HepG2 (cell line): ENCODE measurements at regions not wholly inside any gene's neighbourhood (a gene's known extent, or its start where the extent isn't known, plus 50 kb on each side); places are given as distances from the start of the nearest gene placed in this dataset.

Experiments
- ATAC-seq: fragments of 200-7000 bp; cut with Tn5 transposase; 3 replicates; pipeline ENCODE4 v1.9.1; 2020; ENCODE audit warnings: mild to moderate bottlenecking, moderate library complexity
- BruUV-seq: library from RNA; stranded (reverse); fragments of 400-500 nt; replicated peaks from 2 replicates; lab custom pipeline; 2021; lab: Mats Ljungman, UMichigan
- CTCF ChIA-PET: fragments of 300-600 bp; formaldehyde crosslinking; extraction: SDS; loops from one replicate; lab custom pipeline; 2021; ENCODE audit warnings: low total read pairs, inconsistent platforms, low intra/inter-chr PET ratio; lab: Yijun Ruan, JAX
- POLR2A ChIA-PET: fragments of 350-600 bp; sonication (Branson Sonifier 250); formaldehyde crosslinking; loops from one replicate; lab custom pipeline; 2020; ENCODE audit warnings: antibody characterized with exemption, inconsistent platforms; lab: Yijun Ruan, JAX
- DNase-seq: peaks from one replicate; pipeline ENCODE4 v3.0.0-alpha.2; 2015; ENCODE audit warnings: low spot score
- FAIRE-seq: peaks from 3 replicates; lab custom pipeline; 2011; peaks lifted over from hg19 to GRCh38; lab: Jason Lieb, UNC
- H2AFZ ChIP-seq: one replicate; pipeline ENCODE4 v1.6.1; 2011; ENCODE audit warnings: low read length, inconsistent platforms
- H3K27ac ChIP-seq: fragments of 300-600 bp; 3 replicates; pipeline ENCODE4 v1.8.0; 2011; ENCODE audit warnings: mixed run types, mild to moderate bottlenecking, mixed read lengths, low read length, inconsistent platforms; ENCODE audit not compliant: insufficient read depth; ENCODE audit errors: extremely low read length
- H3K27me3 ChIP-seq, 2 experiments: fragments of 200-600 bp in 1 of 2; 2 replicates in 1 of 2; 3 replicates in 1 of 2; pipeline versions ENCODE4 v1.6.0 to v1.8.0; 2011; ENCODE audit warnings: low read length in 2 of 2, mild to moderate bottlenecking in 2 of 2, moderate library complexity in 2 of 2, inconsistent platforms in 1 of 2; ENCODE audit not compliant: insufficient read depth in 2 of 2, control insufficient read depth in 1 of 2
- H3K36me3 ChIP-seq, 2 experiments: fragments of 200-600 bp in 1 of 2; replicated peaks in 1 of 2; 2 replicates in 1 of 2; 3 replicates in 1 of 2; pipeline versions ENCODE4 v1.5.1 to v1.8.0; 2011; ENCODE audit warnings: low read length in 2 of 2, inconsistent platforms in 1 of 2; ENCODE audit not compliant: insufficient read depth in 2 of 2, control insufficient read depth in 1 of 2
- H3K4me1 ChIP-seq: 2 replicates; pipeline ENCODE4 v1.5.1; 2012; ENCODE audit warnings: low read length, inconsistent platforms; ENCODE audit not compliant: insufficient read depth
- H3K4me2 ChIP-seq: 2 replicates; pipeline ENCODE4 v1.6.0; 2011; ENCODE audit warnings: low read depth, low read length, inconsistent platforms
- H3K4me3 ChIP-seq, 3 experiments: fragments of 200-600 bp in 1 of 3; sonication (generic), shearing (Covaris generic) in 1 of 3; replicated peaks in 1 of 3; 2 replicates each; pipeline ENCODE4 v1.5.1; 2011 to 2016; ENCODE audit warnings: low read length in 3 of 3, inconsistent platforms in 2 of 3, low read depth in 2 of 3, mild to moderate bottlenecking in 2 of 3, control low read depth in 1 of 3, mixed read lengths in 1 of 3; ENCODE audit not compliant: insufficient read depth in 1 of 3
- H3K79me2 ChIP-seq: one replicate; pipeline ENCODE4 v1.6.1; 2011; ENCODE audit warnings: low read length, inconsistent platforms; ENCODE audit not compliant: insufficient read depth
- H3K9ac ChIP-seq: 2 replicates; pipeline ENCODE4 v1.6.0; 2011; ENCODE audit warnings: mild to moderate bottlenecking, low read depth, low read length, inconsistent platforms; ENCODE audit not compliant: insufficient read depth
- H3K9me3 ChIP-seq: 2 replicates; pipeline ENCODE4 v1.5.1; 2012; ENCODE audit warnings: mild to moderate bottlenecking, low read length
- H4K20me1 ChIP-seq: 2 replicates; pipeline ENCODE4 v1.6.0; 2011; ENCODE audit warnings: inconsistent platforms, mild to moderate bottlenecking, low read length, moderate library complexity; ENCODE audit not compliant: insufficient read depth
- EP300 ChIP-seq, 3 experiments: sonication (generic) in 1 of 3; formaldehyde crosslinking in 1 of 3; IDR thresholded peaks; 2 replicates each; pipeline versions ENCODE4 v1.5.1 to v1.6.1; 2011 to 2020; ENCODE audit warnings: low read depth in 2 of 3, low read length in 2 of 3, borderline replicate concordance in 1 of 3, improper control_type of control experiment in 1 of 3, mild to moderate bottlenecking in 1 of 3, missing genetic modification reagents in 1 of 3, moderate library complexity in 1 of 3
- MTF2 ChIP-seq: sonication (generic); formaldehyde crosslinking; IDR thresholded peaks from 2 replicates; pipeline ENCODE4 v1.5.0; 2020; ENCODE audit warnings: missing genetic modification reagents, borderline replicate concordance
- MYC ChIP-seq: sonication (generic); formaldehyde crosslinking; IDR thresholded peaks from 2 replicates; pipeline ENCODE4 v1.9.0; 2021; ENCODE audit warnings: missing genetic modification reagents, borderline replicate concordance
- NCOA5 ChIP-seq: sonication (generic); formaldehyde crosslinking; IDR thresholded peaks from 2 replicates; pipeline ENCODE4 v1.4.0; 2020; ENCODE audit warnings: missing genetic modification reagents
- NRL ChIP-seq: sonication (generic); formaldehyde crosslinking; IDR thresholded peaks from 2 replicates; pipeline ENCODE4 v1.5.0; 2020; ENCODE audit warnings: missing genetic modification reagents, mild to moderate bottlenecking, moderate library complexity, borderline replicate concordance
- SUZ12 ChIP-seq: fragments of 150-350 bp; IDR thresholded peaks from 2 replicates; pipeline ENCODE4 v1.6.1; 2014; ENCODE audit warnings: low read depth, low read length
- TAF15 ChIP-seq: fragments of 200-400 bp; formaldehyde crosslinking; IDR thresholded peaks from one replicate; pipeline ENCODE4 v1.6.1; 2018; ENCODE audit warnings: mild to moderate bottlenecking, low read depth, low read length; ENCODE audit not compliant: poor library complexity, severe bottlenecking
- TFAP4 ChIP-seq: sonication (generic); IDR thresholded peaks from 2 replicates; pipeline ENCODE4 v1.6.1; 2016; ENCODE audit warnings: low read depth, borderline replicate concordance
- YEATS2 ChIP-seq: sonication (generic); formaldehyde crosslinking; IDR thresholded peaks from 2 replicates; pipeline ENCODE4 v1.4.0; 2020; ENCODE audit warnings: missing genetic modification reagents, borderline replicate concordance
- ZNF556 ChIP-seq: sonication (generic); formaldehyde crosslinking; IDR thresholded peaks from 2 replicates; pipeline ENCODE4 v1.4.0; 2020; ENCODE audit warnings: mild to moderate bottlenecking, missing genetic modification reagents, borderline replicate concordance
- ZNF781 ChIP-seq: sonication (generic); formaldehyde crosslinking; IDR thresholded peaks from 2 replicates; pipeline ENCODE4 v1.5.1; 2020; ENCODE audit warnings: borderline replicate concordance, mild to moderate bottlenecking, missing genetic modification reagents; ENCODE audit errors: not compliant biosample characterization
- in situ Hi-C: cut with HindIII; loops from 2 replicates; pipeline ENCODE4 v1.10.0; 2017; ENCODE audit warnings: low pct_unique_long_range_greater_than_20kb; ENCODE audit not compliant: extremely low pct_ligation_motif_present
- intact Hi-C: fragments of 100-400 bp; cut with micrococcal nuclease; formaldehyde crosslinking; loops from one replicate; pipeline ENCODE4 v1.10.0; 2022; ENCODE audit not compliant: unreplicated experiment

GRCh38 chr18:38606841-38607240, 1041.2 kb upstream of the CELF4 start (continued):
- TF ChIP-seq ZNF781 (CRISPR knock-in tag) (no peak), SUZ12 (no peak), TAF15 (no peak), EP300 (IDR thresholded peaks at IDR 0.05; ENCODE audit: low read depth in 2 of 2, low read length in 2 of 2) (no peak), EP300 (CRISPR knock-in tag; IDR thresholded peaks at IDR 0.05; ENCODE audit: borderline replicate concordance) (no peak), NRL (no peak), ZNF556 (CRISPR knock-in tag) (no peak), TFAP4 (no peak)

- Histone ChIP-seq H3K9me3 (no peaks in the 10 kb centered on the region), H3K9ac (no peak overlapping the region), H3K36me3 (no peaks in the 10 kb centered on the region), H4K20me1 (no peaks in the 10 kb centered on the region), H3K79me2 (no peaks in the 10 kb centered on the region), H3K4me1 (no peaks in the 10 kb centered on the region), H2AFZ (no peak overlapping the region), H3K27ac (no peak overlapping the region), H3K27me3 (no peaks in the 10 kb centered on the region), H3K4me3 (no peak overlapping the region), H3K4me2 (no peak overlapping the region)
- ChIA-PET POLR2A (no interaction called here), CTCF (no interaction called here)
- intact Hi-C loops (no loop called here), in situ Hi-C loops (no loop called here)
- no TSS peak for BruUV-seq
- FAIRE-seq = no peak
- no peak for ATAC-seq
- DNase-seq = no peak
- TF ChIP-seq MTF2 (CRISPR knock-in tag) = no peak
- TF ChIP-seq YEATS2 (CRISPR knock-in tag) = no peak
- no peak for TF ChIP-seq MYC (CRISPR knock-in tag)
- no peak for TF ChIP-seq NCOA5 (CRISPR knock-in tag)
These were observed 1036.7 kb upstream of the CELF4 start for GRCh38 chr18:38602341-38602740.
